ENCODE measurements at regions not wholly inside any gene's neighbourhood (a gene's known extent, or its start where the extent isn't known, plus 50 kb on each side); places are given as distances from the start of the nearest gene placed in this dataset.

DNA sequence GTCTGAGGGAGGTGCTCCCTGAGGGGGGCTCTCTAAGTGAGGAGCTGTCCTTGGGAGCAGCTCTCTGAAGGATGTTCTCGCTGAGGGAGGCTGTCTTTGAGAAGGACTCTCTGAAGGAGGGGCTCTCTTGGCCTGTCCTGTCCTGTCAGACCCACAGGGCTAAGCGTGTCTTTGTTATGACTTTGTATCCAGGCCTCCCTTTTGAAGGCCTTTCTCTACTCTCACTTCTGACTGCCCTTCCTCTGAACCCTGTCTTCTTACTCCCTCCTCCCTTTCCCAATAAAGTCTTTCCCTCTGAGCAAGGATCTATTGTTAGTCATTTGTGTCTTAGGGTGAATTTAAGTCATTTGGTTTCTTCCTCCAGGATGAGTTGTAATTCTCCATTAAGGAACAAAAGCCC lies 330.1 kb upstream of the PLET1 start:
- H3K27ac ChIP-seq, result no peak overlapping the region

GRCh38 chr11:112593440-112593839 lies 332.8 kb upstream of the PLET1 start:
- no peak overlapping the region for H3K27ac ChIP-seq
- no peak overlapping the region for H3K4me3 ChIP-seq (ENCODE audit: low read depth, low read length)
- no peak overlapping the region for H3K9ac ChIP-seq
- TF ChIP-seq, protein P1, sequence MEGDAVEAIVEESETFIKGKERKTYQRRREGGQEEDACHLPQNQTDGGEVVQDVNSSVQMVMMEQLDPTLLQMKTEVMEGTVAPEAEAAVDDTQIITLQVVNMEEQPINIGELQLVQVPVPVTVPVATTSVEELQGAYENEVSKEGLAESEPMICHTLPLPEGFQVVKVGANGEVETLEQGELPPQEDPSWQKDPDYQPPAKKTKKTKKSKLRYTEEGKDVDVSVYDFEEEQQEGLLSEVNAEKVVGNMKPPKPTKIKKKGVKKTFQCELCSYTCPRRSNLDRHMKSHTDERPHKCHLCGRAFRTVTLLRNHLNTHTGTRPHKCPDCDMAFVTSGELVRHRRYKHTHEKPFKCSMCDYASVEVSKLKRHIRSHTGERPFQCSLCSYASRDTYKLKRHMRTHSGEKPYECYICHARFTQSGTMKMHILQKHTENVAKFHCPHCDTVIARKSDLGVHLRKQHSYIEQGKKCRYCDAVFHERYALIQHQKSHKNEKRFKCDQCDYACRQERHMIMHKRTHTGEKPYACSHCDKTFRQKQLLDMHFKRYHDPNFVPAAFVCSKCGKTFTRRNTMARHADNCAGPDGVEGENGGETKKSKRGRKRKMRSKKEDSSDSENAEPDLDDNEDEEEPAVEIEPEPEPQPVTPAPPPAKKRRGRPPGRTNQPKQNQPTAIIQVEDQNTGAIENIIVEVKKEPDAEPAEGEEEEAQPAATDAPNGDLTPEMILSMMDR (IDR thresholded peaks at IDR 0.05), result no peak
- H3K4me2 ChIP-seq (ENCODE audit: low read length), result no peak overlapping the region
- H2AFZ ChIP-seq, result no peak overlapping the region
- no peaks in the 10 kb centered on the region for H3K4me1 ChIP-seq
- H3K79me2 ChIP-seq, result no peaks in the 10 kb centered on the region
- H3K27me3 ChIP-seq (ENCODE audit: control insufficient read depth, insufficient read depth, low read length), result no peaks in the 10 kb centered on the region
- no peaks in the 10 kb centered on the region for H3K9me3 ChIP-seq (ENCODE audit: control insufficient read depth, low read length)
- H3K36me3 ChIP-seq (ENCODE audit: control insufficient read depth, insufficient read depth, low read length), result no peaks in the 10 kb centered on the region

More for the DNA sequence above, 330.1 kb upstream of the PLET1 start:
- TF ChIP-seq, protein P1 (IDR thresholded peaks at IDR 0.05), result no peak
- H3K79me2 ChIP-seq, result no peaks in the 10 kb centered on the region
- H3K36me3 ChIP-seq (ENCODE audit: control insufficient read depth, insufficient read depth, low read length), result no peaks in the 10 kb centered on the region
- no peak overlapping the region for H3K4me2 ChIP-seq (ENCODE audit: low read length)
- no peak overlapping the region for H3K9ac ChIP-seq
- H3K9me3 ChIP-seq (ENCODE audit: control insufficient read depth, low read length), result no peaks in the 10 kb centered on the region
- H2AFZ ChIP-seq, result no peak overlapping the region
- no peak overlapping the region for H3K4me3 ChIP-seq (ENCODE audit: low read depth, low read length)
- H3K4me1 ChIP-seq, result no peaks in the 10 kb centered on the region
- no peaks in the 10 kb centered on the region for H3K27me3 ChIP-seq (ENCODE audit: control insufficient read depth, insufficient read depth, low read length)

DNA sequence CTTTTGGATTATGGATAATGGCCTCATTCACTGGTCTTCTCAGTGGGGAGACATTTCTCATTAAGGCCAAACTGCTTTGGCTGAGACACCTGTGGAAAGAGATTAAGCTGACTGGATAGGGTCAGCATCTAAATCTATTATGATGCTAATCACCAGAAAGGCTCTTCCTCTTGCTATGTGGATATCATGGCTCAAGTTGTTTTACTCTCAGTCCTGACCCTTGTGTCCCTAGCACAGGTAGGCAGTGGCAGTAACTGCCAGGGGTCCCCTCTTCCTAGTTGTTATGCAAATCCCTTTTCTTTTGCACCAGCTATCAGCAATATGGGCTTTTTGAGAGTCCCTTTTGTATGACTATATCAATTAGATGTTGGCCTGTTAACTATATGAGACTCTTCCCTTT lies 335.7 kb upstream of the PLET1 start:
- H3K4me3 ChIP-seq (ENCODE audit: low read depth, low read length), result no peak overlapping the region
- H3K9me3 ChIP-seq (ENCODE audit: control insufficient read depth, low read length), result no peaks in the 10 kb centered on the region
- H3K9ac ChIP-seq, result no peak overlapping the region
- no peak overlapping the region for H3K4me2 ChIP-seq (ENCODE audit: low read length)
- H3K27ac ChIP-seq, result no peak overlapping the region
- H2AFZ ChIP-seq, result no peak overlapping the region
- no peaks in the 10 kb centered on the region for H3K79me2 ChIP-seq
- no peaks in the 10 kb centered on the region for H3K27me3 ChIP-seq (ENCODE audit: control insufficient read depth, insufficient read depth, low read length)
- TF ChIP-seq, protein P1 (IDR thresholded peaks at IDR 0.05), result no peak
- H3K36me3 ChIP-seq (ENCODE audit: control insufficient read depth, insufficient read depth, low read length), result no peaks in the 10 kb centered on the region
- no peaks in the 10 kb centered on the region for H3K4me1 ChIP-seq

DNA sequence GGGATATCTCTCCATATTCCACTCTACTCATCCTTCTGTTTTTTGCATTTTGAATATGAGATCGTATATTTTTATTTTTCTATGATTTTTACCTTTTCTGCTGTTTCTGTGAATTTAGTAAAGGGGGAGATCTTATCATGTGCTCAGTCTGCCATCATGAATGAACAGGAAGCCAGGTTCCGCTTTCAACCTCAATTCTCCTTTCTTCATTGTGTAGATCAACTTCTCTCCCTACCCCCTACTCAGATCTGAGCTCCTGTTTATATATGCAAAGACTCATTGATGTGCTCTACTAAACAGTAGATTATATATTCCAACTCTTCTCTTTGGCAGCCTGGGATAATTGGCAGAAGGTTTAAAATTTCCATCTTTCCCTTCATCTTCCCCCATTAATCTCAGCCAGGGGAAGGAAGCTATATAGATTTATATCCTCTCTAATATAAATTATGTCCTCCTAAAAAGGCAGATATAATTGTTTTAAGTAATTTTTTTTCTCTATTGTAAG lies 336.7 kb upstream of the PLET1 start:
- Histone ChIP-seq H2AFZ (no peak overlapping the region), H3K9ac (no peak overlapping the region), H3K4me1 (no peaks in the 10 kb centered on the region), H3K4me2 (ENCODE audit: low read length) (no peak overlapping the region), H3K36me3 (ENCODE audit: control insufficient read depth, insufficient read depth, low read length) (no peaks in the 10 kb centered on the region), H3K9me3 (ENCODE audit: control insufficient read depth, low read length) (no peaks in the 10 kb centered on the region), H3K27ac (no peak overlapping the region), H3K4me3 (ENCODE audit: low read depth, low read length) (no peak overlapping the region), H3K79me2 (no peaks in the 10 kb centered on the region), H3K27me3 (ENCODE audit: control insufficient read depth, insufficient read depth, low read length) (no peaks in the 10 kb centered on the region)
- TF ChIP-seq, protein P1 (IDR thresholded peaks at IDR 0.05), result no peak

- H3K36me3 ChIP-seq (ENCODE audit: control insufficient read depth, insufficient read depth, low read length), result no peaks in the 10 kb centered on the region
- H3K9me3 ChIP-seq (ENCODE audit: control insufficient read depth, low read length), result no peaks in the 10 kb centered on the region
- H3K79me2 ChIP-seq, result no peaks in the 10 kb centered on the region
- no peak overlapping the region for H2AFZ ChIP-seq
- H3K9ac ChIP-seq, result no peak overlapping the region
- H3K4me2 ChIP-seq (ENCODE audit: low read length), result no peak overlapping the region
- TF ChIP-seq, protein P1 (IDR thresholded peaks at IDR 0.05), result no peak
- H3K27me3 ChIP-seq (ENCODE audit: control insufficient read depth, insufficient read depth, low read length), result no peaks in the 10 kb centered on the region
- H3K4me3 ChIP-seq (ENCODE audit: low read depth, low read length), result no peak overlapping the region
- H3K27ac ChIP-seq, result no peak overlapping the region
- no peaks in the 10 kb centered on the region for H3K4me1 ChIP-seq
These were observed 338.6 kb upstream of the PLET1 start for GRCh38 chr11:112599265-112599664.
